B cell (primary cell): ENCODE measurements at regions not wholly inside any gene's neighbourhood (a gene's known extent, or its start where the extent isn't known, plus 50 kb on each side); places are given as distances from the start of the nearest gene placed in this dataset.

Experiments used
- EZH2 ChIP-seq: IDR thresholded peaks from 2 replicates; pipeline ENCODE4 v1.6.1; 2012; ENCODE audit warnings: borderline replicate concordance, low read depth, mild to moderate bottlenecking, moderate library complexity, low read length; ENCODE audit not compliant: insufficient read depth, poor library complexity, severe bottlenecking
- TF ChIP-seq, protein P1 (sequence below): fragments of 200-600 bp; IDR thresholded peaks from one replicate; pipeline ENCODE4 v1.8.0; 2022; ENCODE audit warnings: antibody characterized with exemption, mild to moderate bottlenecking

- TF ChIP-seq, protein P1, sequence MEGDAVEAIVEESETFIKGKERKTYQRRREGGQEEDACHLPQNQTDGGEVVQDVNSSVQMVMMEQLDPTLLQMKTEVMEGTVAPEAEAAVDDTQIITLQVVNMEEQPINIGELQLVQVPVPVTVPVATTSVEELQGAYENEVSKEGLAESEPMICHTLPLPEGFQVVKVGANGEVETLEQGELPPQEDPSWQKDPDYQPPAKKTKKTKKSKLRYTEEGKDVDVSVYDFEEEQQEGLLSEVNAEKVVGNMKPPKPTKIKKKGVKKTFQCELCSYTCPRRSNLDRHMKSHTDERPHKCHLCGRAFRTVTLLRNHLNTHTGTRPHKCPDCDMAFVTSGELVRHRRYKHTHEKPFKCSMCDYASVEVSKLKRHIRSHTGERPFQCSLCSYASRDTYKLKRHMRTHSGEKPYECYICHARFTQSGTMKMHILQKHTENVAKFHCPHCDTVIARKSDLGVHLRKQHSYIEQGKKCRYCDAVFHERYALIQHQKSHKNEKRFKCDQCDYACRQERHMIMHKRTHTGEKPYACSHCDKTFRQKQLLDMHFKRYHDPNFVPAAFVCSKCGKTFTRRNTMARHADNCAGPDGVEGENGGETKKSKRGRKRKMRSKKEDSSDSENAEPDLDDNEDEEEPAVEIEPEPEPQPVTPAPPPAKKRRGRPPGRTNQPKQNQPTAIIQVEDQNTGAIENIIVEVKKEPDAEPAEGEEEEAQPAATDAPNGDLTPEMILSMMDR, result no peak
- TF ChIP-seq EZH2, result no peak
Observed at GRCh38 chr1:232423591-232423990, 206.3 kb downstream of the SIPA1L2 start.
